CD14-positive monocyte (primary cell): ENCODE measurements at regions not wholly inside any gene's neighbourhood (a gene's known extent, or its start where the extent isn't known, plus 50 kb on each side); places are given as distances from the start of the nearest gene placed in this dataset.

Experiments used
- DNase-seq, 3 donors: peaks; one replicate each; pipeline ENCODE4 v3.0.0-alpha.2; 2011 to 2022
- H2AFZ ChIP-seq: 2 replicates; pipeline ENCODE4 v1.6.0; 2012; ENCODE audit warnings: mild to moderate bottlenecking, low read depth, low read length, inconsistent platforms; ENCODE audit not compliant: insufficient read depth, poor library complexity, severe bottlenecking
- H3K27ac ChIP-seq, 2 donors: 1 replicate in 1 of 2; 2 replicates in 1 of 2; pipeline ENCODE4 v1.5.1; 2012 to 2013; ENCODE audit warnings: low read length in 2 of 2, control low read depth in 1 of 2, inconsistent platforms in 1 of 2, low read depth in 1 of 2, mild to moderate bottlenecking in 1 of 2
- H3K27me3 ChIP-seq, 2 donors: one replicate each; pipeline versions ENCODE4 v1.6.0 to v1.6.1; 2011 to 2013; ENCODE audit warnings: low read length in 2 of 2; ENCODE audit not compliant: control insufficient read depth in 2 of 2, insufficient read depth in 2 of 2
- H3K36me3 ChIP-seq, 2 donors: replicated peaks in 1 of 2; 1 replicate in 1 of 2; 2 replicates in 1 of 2; pipeline versions ENCODE4 v1.5.1 to v1.6.1; 2012 to 2013; ENCODE audit warnings: low read length in 2 of 2, control low read depth in 1 of 2, inconsistent platforms in 1 of 2, mild to moderate bottlenecking in 1 of 2; ENCODE audit not compliant: insufficient read depth in 2 of 2, control insufficient read depth in 1 of 2
- H3K4me1 ChIP-seq, 2 donors: 1 replicate in 1 of 2; 2 replicates in 1 of 2; pipeline versions ENCODE4 v1.5.1 to v1.6.1; 2012 to 2013; ENCODE audit warnings: low read length in 2 of 2, control low read depth in 1 of 2, inconsistent platforms in 1 of 2, mild to moderate bottlenecking in 1 of 2, moderate library complexity in 1 of 2; ENCODE audit not compliant: insufficient read depth in 2 of 2, control insufficient read depth in 1 of 2
- H3K4me2 ChIP-seq: replicated peaks from 2 replicates; pipeline ENCODE3; 2012; ENCODE audit warnings: low read length, moderate library complexity, mild to moderate bottlenecking; ENCODE audit not compliant: poor library complexity, severe bottlenecking; ENCODE audit errors: extremely low read depth
- H3K4me3 ChIP-seq, 3 experiments: fragments of 200-600 bp in 1 of 3; sonication (generic) in 1 of 3; replicated peaks in 1 of 3; 1 replicate in 2 of 3; 2 replicates in 1 of 3; pipeline ENCODE4 v1.5.1; 2011 to 2013; ENCODE audit warnings: low read length in 3 of 3, mild to moderate bottlenecking in 3 of 3, control low read depth in 2 of 3, low read depth in 2 of 3, inconsistent platforms in 1 of 3, moderate library complexity in 1 of 3
- H3K79me2 ChIP-seq: 2 replicates; pipeline ENCODE4 v1.6.0; 2012; ENCODE audit warnings: mild to moderate bottlenecking, control low read depth, inconsistent platforms, low read length, moderate library complexity; ENCODE audit not compliant: insufficient read depth
- H3K9ac ChIP-seq: 2 replicates; pipeline ENCODE4 v1.6.0; 2017; ENCODE audit warnings: low read length, mild to moderate bottlenecking; ENCODE audit not compliant: insufficient read depth, poor library complexity, severe bottlenecking
- H3K9me3 ChIP-seq, 2 donors: replicated peaks in 1 of 2; 1 replicate in 1 of 2; 2 replicates in 1 of 2; pipeline versions ENCODE4 v1.5.1 to v1.6.1; 2012 to 2013; ENCODE audit warnings: low read length in 2 of 2, control low read depth in 1 of 2; ENCODE audit not compliant: control insufficient read depth in 1 of 2, insufficient read depth in 1 of 2
- H4K20me1 ChIP-seq: 2 replicates; pipeline ENCODE4 v1.6.0; 2012; ENCODE audit warnings: mild to moderate bottlenecking, low read length, control low read depth, moderate library complexity; ENCODE audit not compliant: insufficient read depth
- H3K27ac Mint-ChIP-seq, 7 donors: one replicate each; pipeline ENCODE4 v1.8.0; 2020; ENCODE audit warnings: mild to moderate bottlenecking in 7 of 7, mixed read lengths in 7 of 7, moderate library complexity in 6 of 7, inconsistent platforms in 2 of 7
- H3K27me3 Mint-ChIP-seq, 3 donors: one replicate each; pipeline ENCODE4 v1.8.0; 2021 to 2022; ENCODE audit warnings: low read depth in 3 of 3, mild to moderate bottlenecking in 3 of 3, mixed read lengths in 3 of 3, moderate library complexity in 3 of 3, inconsistent platforms in 1 of 3
- H3K36me3 Mint-ChIP-seq, 2 donors: one replicate each; pipeline ENCODE4 v1.8.0; 2020; ENCODE audit warnings: mixed read lengths in 2 of 2, inconsistent platforms in 1 of 2, mild to moderate bottlenecking in 1 of 2
- H3K4me1 Mint-ChIP-seq: one replicate; pipeline ENCODE4 v1.8.0; 2020; ENCODE audit warnings: mild to moderate bottlenecking, mixed read lengths
- H3K4me3 Mint-ChIP-seq, 2 donors: one replicate each; pipeline ENCODE4 v1.8.0; 2020; ENCODE audit warnings: mild to moderate bottlenecking in 2 of 2, mixed read lengths in 2 of 2, moderate library complexity in 1 of 2
- H3K9me3 Mint-ChIP-seq, 7 donors: one replicate each; pipeline ENCODE4 v1.8.0; 2020 to 2022; ENCODE audit warnings: mixed read lengths in 7 of 7, mild to moderate bottlenecking in 6 of 7, moderate library complexity in 6 of 7, inconsistent platforms in 2 of 7
- WGBS: methylation state at CpG from one replicate; pipeline ENCODE4 v1.1.5; 2013; ENCODE audit warnings: missing lambda C conversion rate; ENCODE audit not compliant: insufficient coverage; 5-methylcytosine and 5-hydroxymethylcytosine counted together
- intact Hi-C, 2 donors: fragments of 100-400 bp; cut with micrococcal nuclease; formaldehyde crosslinking; loops; one replicate each; pipeline versions ENCODE4 v1.15.0 to v1.15.1; 2023
- TF ChIP-seq, protein P1 (sequence below): fragments of 200-600 bp; IDR thresholded peaks from one replicate; pipeline ENCODE4 v1.8.0; 2022; ENCODE audit warnings: antibody characterized with exemption, mild to moderate bottlenecking

- Mint-ChIP-seq H3K9me3 (peaks cover 0 to 5% (median 0%) of the 10 kb centered on the region in 7 donors), H3K36me3 (no peaks in the 10 kb centered on the region)
- TF ChIP-seq, protein P1, sequence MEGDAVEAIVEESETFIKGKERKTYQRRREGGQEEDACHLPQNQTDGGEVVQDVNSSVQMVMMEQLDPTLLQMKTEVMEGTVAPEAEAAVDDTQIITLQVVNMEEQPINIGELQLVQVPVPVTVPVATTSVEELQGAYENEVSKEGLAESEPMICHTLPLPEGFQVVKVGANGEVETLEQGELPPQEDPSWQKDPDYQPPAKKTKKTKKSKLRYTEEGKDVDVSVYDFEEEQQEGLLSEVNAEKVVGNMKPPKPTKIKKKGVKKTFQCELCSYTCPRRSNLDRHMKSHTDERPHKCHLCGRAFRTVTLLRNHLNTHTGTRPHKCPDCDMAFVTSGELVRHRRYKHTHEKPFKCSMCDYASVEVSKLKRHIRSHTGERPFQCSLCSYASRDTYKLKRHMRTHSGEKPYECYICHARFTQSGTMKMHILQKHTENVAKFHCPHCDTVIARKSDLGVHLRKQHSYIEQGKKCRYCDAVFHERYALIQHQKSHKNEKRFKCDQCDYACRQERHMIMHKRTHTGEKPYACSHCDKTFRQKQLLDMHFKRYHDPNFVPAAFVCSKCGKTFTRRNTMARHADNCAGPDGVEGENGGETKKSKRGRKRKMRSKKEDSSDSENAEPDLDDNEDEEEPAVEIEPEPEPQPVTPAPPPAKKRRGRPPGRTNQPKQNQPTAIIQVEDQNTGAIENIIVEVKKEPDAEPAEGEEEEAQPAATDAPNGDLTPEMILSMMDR, result no peak
Observed at GRCh38 chr15:70387993-70388392, 290.3 kb upstream of the TLE3 start.

DNA sequence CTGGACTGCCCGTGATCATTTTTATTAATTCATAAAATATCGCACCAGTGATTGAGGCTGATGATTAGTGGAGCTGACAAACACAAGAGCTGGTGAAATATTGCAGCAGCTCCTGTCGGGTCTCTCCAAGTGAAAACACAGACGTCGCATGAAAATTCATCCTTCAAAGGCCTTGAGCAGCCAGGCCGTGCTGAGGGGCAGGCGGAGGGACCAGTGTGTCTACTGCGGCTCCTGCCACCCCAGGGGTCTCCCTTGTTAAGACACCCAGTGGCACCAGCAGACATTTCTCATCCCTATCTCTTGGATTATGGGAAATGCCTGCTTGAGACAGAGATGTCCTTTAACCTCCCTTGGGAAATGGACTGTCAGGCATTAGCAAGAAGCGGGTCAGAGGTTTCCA lies 289.4 kb upstream of the TLE3 start:
- Histone ChIP-seq H3K27ac (no peak overlapping the region), H3K4me2 (no peak overlapping the region), H3K4me3 (no peak overlapping the region), H3K27me3 (no peaks in the 10 kb centered on the region), H2AFZ (no peak overlapping the region), H3K79me2 (no peaks in the 10 kb centered on the region), H3K36me3 (no peaks in the 10 kb centered on the region), H3K9ac (no peak overlapping the region), H3K4me1 (no peaks in the 10 kb centered on the region), H4K20me1 (no peaks in the 10 kb centered on the region), H3K9me3 (no peaks in the 10 kb centered on the region)
- H3K27me3 Mint-ChIP-seq, result peaks cover 0 to 4% (median 0%) of the 10 kb centered on the region in 3 donors
- H3K4me1 Mint-ChIP-seq, result peaks cover 11% of the 10 kb centered on the region
- no peaks in the 10 kb centered on the region for H3K36me3 Mint-ChIP-seq
- TF ChIP-seq, protein P1, result no peak
- intact Hi-C loops, result no loop called here
- H3K4me3 Mint-ChIP-seq, result no peak overlapping the region
- no peak for DNase-seq
- no peak overlapping the region for H3K27ac Mint-ChIP-seq
- WGBS, result 95% methylated on average over 6 of the region's 9 CpGs
- peaks cover 0 to 7% (median 3%) of the 10 kb centered on the region in 7 donors for H3K9me3 Mint-ChIP-seq

More at GRCh38 chr15:70387993-70388392, 290.3 kb upstream of the TLE3 start:
- Mint-ChIP-seq H3K4me3 (no peak overlapping the region), H3K27me3 (peaks cover 0 to 4% (median 0%) of the 10 kb centered on the region in 3 donors), H3K4me1 (peaks cover 11% of the 10 kb centered on the region), H3K27ac (no peak overlapping the region)
- H3K36me3 ChIP-seq, result no peaks in the 10 kb centered on the region
- no peaks in the 10 kb centered on the region for H4K20me1 ChIP-seq
- no peak overlapping the region for H3K9ac ChIP-seq
- no peak overlapping the region for H2AFZ ChIP-seq
- H3K27ac ChIP-seq, result no peak overlapping the region
- H3K4me3 ChIP-seq, result no peak overlapping the region
- intact Hi-C loops, result no loop called here
- no peak for DNase-seq
- no peaks in the 10 kb centered on the region for H3K4me1 ChIP-seq
- H3K27me3 ChIP-seq, result no peaks in the 10 kb centered on the region
- no peaks in the 10 kb centered on the region for H3K9me3 ChIP-seq
- H3K79me2 ChIP-seq, result no peaks in the 10 kb centered on the region
- whole genome bisulfite sequencing, result no CpG with 5 or more reads among the region's 2 CpGs
- H3K4me2 ChIP-seq, result no peak overlapping the region
